ENCODE measurements at regions not wholly inside any gene's neighbourhood (a gene's known extent, or its start where the extent isn't known, plus 50 kb on each side); places are given as distances from the start of the nearest gene placed in this dataset.

GRCh38 chr1:47696737-47697441 lies 259.0 kb downstream of the FOXD2 start:
- Histone ChIP-seq H3K27ac (ENCODE audit: control insufficient read depth, insufficient read depth, low read length) (no peak overlapping the region), H3K27me3 (ENCODE audit: control insufficient read depth, extremely low read depth, insufficient read depth, low read length) (no peaks in the 10 kb centered on the region), H3K4me3 (ENCODE audit: control insufficient read depth in 2 of 3, extremely low read depth in 1 of 3, insufficient read depth in 2 of 3, low read depth in 1 of 3, low read length in 3 of 3) (no peak overlapping the region), H3K9me3 (ENCODE audit: control insufficient read depth, low read depth, low read length) (no peaks in the 10 kb centered on the region), H4K20me1 (ENCODE audit: control insufficient read depth, extremely low read depth, insufficient read depth, low read length) (no peaks in the 10 kb centered on the region), H3K79me2 (ENCODE audit: control insufficient read depth, insufficient read depth, low read length) (no peaks in the 10 kb centered on the region), H3K4me2 (ENCODE audit: control insufficient read depth, extremely low read depth, insufficient read depth, low read depth, low read length) (no peak overlapping the region), H3K36me3 (ENCODE audit: control insufficient read depth in 2 of 2, extremely low read depth in 1 of 2, insufficient read depth in 2 of 2, low read length in 2 of 2) (no peaks in the 10 kb centered on the region), H3K9ac (ENCODE audit: control insufficient read depth, extremely low read depth, insufficient read depth, low read length) (no peak overlapping the region), H3K4me1 (ENCODE audit: control insufficient read depth, extremely low read depth, insufficient read depth, low read length) (no peaks in the 10 kb centered on the region), H2AFZ (ENCODE audit: control insufficient read depth, low read length) (no peak overlapping the region), H3K9me1 (ENCODE audit: control insufficient read depth, extremely low read depth, insufficient read depth, low read length) (no peaks in the 10 kb centered on the region)
- DNase-seq (ENCODE audit: low read depth, low spot score) (no peak), FAIRE-seq (no peak)
- TF ChIP-seq, protein P1, sequence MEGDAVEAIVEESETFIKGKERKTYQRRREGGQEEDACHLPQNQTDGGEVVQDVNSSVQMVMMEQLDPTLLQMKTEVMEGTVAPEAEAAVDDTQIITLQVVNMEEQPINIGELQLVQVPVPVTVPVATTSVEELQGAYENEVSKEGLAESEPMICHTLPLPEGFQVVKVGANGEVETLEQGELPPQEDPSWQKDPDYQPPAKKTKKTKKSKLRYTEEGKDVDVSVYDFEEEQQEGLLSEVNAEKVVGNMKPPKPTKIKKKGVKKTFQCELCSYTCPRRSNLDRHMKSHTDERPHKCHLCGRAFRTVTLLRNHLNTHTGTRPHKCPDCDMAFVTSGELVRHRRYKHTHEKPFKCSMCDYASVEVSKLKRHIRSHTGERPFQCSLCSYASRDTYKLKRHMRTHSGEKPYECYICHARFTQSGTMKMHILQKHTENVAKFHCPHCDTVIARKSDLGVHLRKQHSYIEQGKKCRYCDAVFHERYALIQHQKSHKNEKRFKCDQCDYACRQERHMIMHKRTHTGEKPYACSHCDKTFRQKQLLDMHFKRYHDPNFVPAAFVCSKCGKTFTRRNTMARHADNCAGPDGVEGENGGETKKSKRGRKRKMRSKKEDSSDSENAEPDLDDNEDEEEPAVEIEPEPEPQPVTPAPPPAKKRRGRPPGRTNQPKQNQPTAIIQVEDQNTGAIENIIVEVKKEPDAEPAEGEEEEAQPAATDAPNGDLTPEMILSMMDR (optimal IDR thresholded peaks at IDR 0.05 in 1 of 3, IDR thresholded peaks at IDR 0.05 in 1 of 3, conservative IDR thresholded peaks at IDR 0.05 in 1 of 3; ENCODE audit: extremely low read depth in 1 of 3, insufficient read depth in 2 of 3, low read length in 3 of 3): no peak
- TF ChIP-seq EZH2 (IDR thresholded peaks at IDR 0.05; ENCODE audit: low read length): no peak
- dilution Hi-C loops (cut with MboI; ENCODE audit: extremely low pct_ligation_motif_present, low sequenced_read_pairs): no loop called here

GRCh38 chr1:47697616-47698335 lies 259.9 kb downstream of the FOXD2 start:
- no peaks in the 10 kb centered on the region for H3K79me2 ChIP-seq (ENCODE audit: control insufficient read depth, insufficient read depth, low read length)
- no peaks in the 10 kb centered on the region for H3K4me1 ChIP-seq (ENCODE audit: control insufficient read depth, extremely low read depth, insufficient read depth, low read length)
- no peaks in the 10 kb centered on the region for H3K36me3 ChIP-seq (ENCODE audit: control insufficient read depth in 2 of 2, extremely low read depth in 1 of 2, insufficient read depth in 2 of 2, low read length in 2 of 2)
- H3K4me3 ChIP-seq (ENCODE audit: control insufficient read depth in 2 of 3, extremely low read depth in 1 of 3, insufficient read depth in 2 of 3, low read depth in 1 of 3, low read length in 3 of 3): no peak overlapping the region
- H3K27ac ChIP-seq (ENCODE audit: control insufficient read depth, insufficient read depth, low read length): no peak overlapping the region
- no peaks in the 10 kb centered on the region for H4K20me1 ChIP-seq (ENCODE audit: control insufficient read depth, extremely low read depth, insufficient read depth, low read length)
- dilution Hi-C loops (cut with MboI; ENCODE audit: extremely low pct_ligation_motif_present, low sequenced_read_pairs): no loop called here
- FAIRE-seq (no peak), DNase-seq (ENCODE audit: low read depth, low spot score) (no peak)
- H3K9me1 ChIP-seq (ENCODE audit: control insufficient read depth, extremely low read depth, insufficient read depth, low read length): no peaks in the 10 kb centered on the region
- no peaks in the 10 kb centered on the region for H3K9me3 ChIP-seq (ENCODE audit: control insufficient read depth, low read depth, low read length)
- H3K27me3 ChIP-seq (ENCODE audit: control insufficient read depth, extremely low read depth, insufficient read depth, low read length): no peaks in the 10 kb centered on the region
- H3K9ac ChIP-seq (ENCODE audit: control insufficient read depth, extremely low read depth, insufficient read depth, low read length): no peak overlapping the region
- H2AFZ ChIP-seq (ENCODE audit: control insufficient read depth, low read length): no peak overlapping the region
- no peak overlapping the region for H3K4me2 ChIP-seq (ENCODE audit: control insufficient read depth, extremely low read depth, insufficient read depth, low read depth, low read length)
- TF ChIP-seq, protein P1 (optimal IDR thresholded peaks at IDR 0.05 in 1 of 3, IDR thresholded peaks at IDR 0.05 in 1 of 3, conservative IDR thresholded peaks at IDR 0.05 in 1 of 3; ENCODE audit: extremely low read depth in 1 of 3, insufficient read depth in 2 of 3, low read length in 3 of 3): no peak
